ENCODE measurements at regions not wholly inside any gene's neighbourhood (a gene's known extent, or its start where the extent isn't known, plus 50 kb on each side); places are given as distances from the start of the nearest gene placed in this dataset.

DNA sequence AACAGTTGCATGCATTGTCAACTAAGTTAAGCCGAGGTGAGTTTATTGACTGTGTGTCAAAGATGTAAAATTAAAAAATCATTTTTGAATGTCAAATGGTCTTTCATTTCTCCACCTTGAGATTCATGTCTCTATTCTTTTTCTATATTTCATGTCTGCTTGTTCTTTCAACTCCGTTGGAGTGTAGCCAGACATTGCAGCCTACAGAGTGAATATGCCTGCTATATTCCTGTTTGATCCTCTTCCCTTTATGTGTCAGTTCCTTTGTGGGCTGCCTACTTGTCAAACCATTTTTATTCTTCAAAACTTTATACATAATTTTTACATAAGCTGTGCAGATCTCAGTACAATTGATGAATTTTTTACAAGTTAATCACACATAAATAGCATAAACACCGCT lies 1325.8 kb upstream of the PRMT6 start:
- ATAC-seq (ENCODE audit: insufficient read depth, low read depth) (no peak), DNase-seq (no peak)
- Histone ChIP-seq H3K27me3 (ENCODE audit: insufficient read depth, low read length, poor library complexity) (no peaks in the 10 kb centered on the region), H3K79me2 (ENCODE audit: insufficient read depth, low read length) (no peaks in the 10 kb centered on the region), H3K9me3 (ENCODE audit: insufficient read depth, low read length, severe bottlenecking) (no peaks in the 10 kb centered on the region), H2AFZ (ENCODE audit: low read depth, low read length) (no peak overlapping the region), H3K4me1 (ENCODE audit: insufficient read depth, low read length) (no peaks in the 10 kb centered on the region), H3K4me2 (ENCODE audit: insufficient read depth, low read length) (no peak overlapping the region), H3K36me3 (ENCODE audit: insufficient read depth, low read length) (no peaks in the 10 kb centered on the region), H3K27ac (ENCODE audit: low read length) (no peak overlapping the region), H4K20me1 (ENCODE audit: insufficient read depth, low read length) (no peaks in the 10 kb centered on the region), H3K4me3 (ENCODE audit: low read depth in 1 of 2, low read length in 2 of 2) (no peak overlapping the region), H3K9ac (ENCODE audit: low read depth, low read length) (no peak overlapping the region)
- TF ChIP-seq CTCF (IDR thresholded peaks at IDR 0.05; ENCODE audit: borderline replicate concordance, extremely low read depth, low read length, poor library complexity, severe bottlenecking) (no peak), EZH2 (IDR thresholded peaks at IDR 0.05; ENCODE audit: borderline replicate concordance, low read depth, low read length, severe bottlenecking) (no peak)

GRCh38 chr1:105736349-105736748 lies 1320.1 kb upstream of the PRMT6 start:
- Histone ChIP-seq H3K36me3 (ENCODE audit: insufficient read depth, low read length) (no peaks in the 10 kb centered on the region), H3K27me3 (ENCODE audit: insufficient read depth, low read length, poor library complexity) (no peaks in the 10 kb centered on the region), H3K9ac (ENCODE audit: low read depth, low read length) (no peak overlapping the region), H2AFZ (ENCODE audit: low read depth, low read length) (no peak overlapping the region), H3K4me1 (ENCODE audit: insufficient read depth, low read length) (no peaks in the 10 kb centered on the region), H3K9me3 (ENCODE audit: insufficient read depth, low read length, severe bottlenecking) (no peaks in the 10 kb centered on the region), H3K27ac (ENCODE audit: low read length) (no peak overlapping the region), H3K4me3 (ENCODE audit: low read depth in 1 of 2, low read length in 2 of 2) (no peak overlapping the region), H3K79me2 (ENCODE audit: insufficient read depth, low read length) (no peaks in the 10 kb centered on the region), H3K4me2 (ENCODE audit: insufficient read depth, low read length) (no peak overlapping the region), H4K20me1 (ENCODE audit: insufficient read depth, low read length) (no peaks in the 10 kb centered on the region)
- DNase-seq (no peak), ATAC-seq (ENCODE audit: insufficient read depth, low read depth) (no peak)
- TF ChIP-seq CTCF (IDR thresholded peaks at IDR 0.05; ENCODE audit: borderline replicate concordance, extremely low read depth, low read length, poor library complexity, severe bottlenecking) (no peak), EZH2 (IDR thresholded peaks at IDR 0.05; ENCODE audit: borderline replicate concordance, low read depth, low read length, severe bottlenecking) (no peak)

- Histone ChIP-seq H3K27ac (ENCODE audit: low read length) (no peak overlapping the region), H4K20me1 (ENCODE audit: insufficient read depth, low read length) (no peaks in the 10 kb centered on the region), H3K9me3 (ENCODE audit: insufficient read depth, low read length, severe bottlenecking) (no peaks in the 10 kb centered on the region), H3K4me1 (ENCODE audit: insufficient read depth, low read length) (no peaks in the 10 kb centered on the region), H3K27me3 (ENCODE audit: insufficient read depth, low read length, poor library complexity) (no peaks in the 10 kb centered on the region), H3K9ac (ENCODE audit: low read depth, low read length) (no peak overlapping the region), H3K4me3 (ENCODE audit: low read depth in 1 of 2, low read length in 2 of 2) (no peak overlapping the region), H3K4me2 (ENCODE audit: insufficient read depth, low read length) (no peak overlapping the region), H3K36me3 (ENCODE audit: insufficient read depth, low read length) (no peaks in the 10 kb centered on the region), H2AFZ (ENCODE audit: low read depth, low read length) (no peak overlapping the region), H3K79me2 (ENCODE audit: insufficient read depth, low read length) (no peaks in the 10 kb centered on the region)
- TF ChIP-seq EZH2 (IDR thresholded peaks at IDR 0.05; ENCODE audit: borderline replicate concordance, low read depth, low read length, severe bottlenecking) (no peak), CTCF (IDR thresholded peaks at IDR 0.05; ENCODE audit: borderline replicate concordance, extremely low read depth, low read length, poor library complexity, severe bottlenecking) (no peak)
- no peak for ATAC-seq (ENCODE audit: insufficient read depth, low read depth)
- DNase-seq, result no peak
These were observed 1276.7 kb upstream of the PRMT6 start for GRCh38 chr1:105779727-105780126.

DNA sequence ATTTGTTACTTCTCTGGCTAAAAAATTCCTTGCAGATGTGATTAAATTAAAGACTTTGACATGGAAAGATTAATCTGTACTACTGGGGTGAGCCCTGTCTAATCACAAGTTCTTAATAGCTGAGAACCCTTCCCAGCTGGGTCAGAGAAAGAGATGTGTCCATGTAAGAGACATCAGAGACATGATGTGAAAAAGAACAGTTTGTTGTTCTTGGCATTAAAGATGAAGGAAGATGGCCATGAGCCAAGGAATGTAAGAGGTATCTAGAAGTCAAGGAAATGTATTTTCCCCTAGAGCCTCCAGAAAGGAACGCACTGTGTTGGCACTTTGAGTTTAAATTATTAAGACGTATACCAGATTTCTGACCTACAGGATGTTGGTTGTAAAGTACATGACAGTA lies 1271.5 kb upstream of the PRMT6 start:
- Histone ChIP-seq H3K4me3 (ENCODE audit: low read depth in 1 of 2, low read length in 2 of 2) (no peak overlapping the region), H3K36me3 (ENCODE audit: insufficient read depth, low read length) (no peaks in the 10 kb centered on the region), H4K20me1 (ENCODE audit: insufficient read depth, low read length) (no peaks in the 10 kb centered on the region), H3K9ac (ENCODE audit: low read depth, low read length) (no peak overlapping the region), H3K79me2 (ENCODE audit: insufficient read depth, low read length) (no peaks in the 10 kb centered on the region), H3K27ac (ENCODE audit: low read length) (no peak overlapping the region), H3K27me3 (ENCODE audit: insufficient read depth, low read length, poor library complexity) (no peaks in the 10 kb centered on the region), H3K4me1 (ENCODE audit: insufficient read depth, low read length) (no peaks in the 10 kb centered on the region), H3K9me3 (ENCODE audit: insufficient read depth, low read length, severe bottlenecking) (no peaks in the 10 kb centered on the region), H3K4me2 (ENCODE audit: insufficient read depth, low read length) (no peak overlapping the region), H2AFZ (ENCODE audit: low read depth, low read length) (no peak overlapping the region)
- no peak for ATAC-seq (ENCODE audit: insufficient read depth, low read depth)
- no peak for DNase-seq
- TF ChIP-seq CTCF (IDR thresholded peaks at IDR 0.05; ENCODE audit: borderline replicate concordance, extremely low read depth, low read length, poor library complexity, severe bottlenecking), result no peak
- TF ChIP-seq EZH2 (IDR thresholded peaks at IDR 0.05; ENCODE audit: borderline replicate concordance, low read depth, low read length, severe bottlenecking), result no peak
